Suprapubic skin (tissue), 4 donors: ENCODE measurements at regions not wholly inside any gene's neighbourhood (a gene's known extent, or its start where the extent isn't known, plus 50 kb on each side); places are given as distances from the start of the nearest gene placed in this dataset.

Experiments
- CTCF ChIP-seq, 2 donors: fragments of 200-600 bp in 1 of 2; fragments of 450-650 bp in 1 of 2; sonication (generic) in 1 of 2; IDR thresholded peaks; one replicate each; pipeline ENCODE4 v1.5.1; 2016 to 2019; ENCODE audit warnings: antibody characterized with exemption in 2 of 2, mild to moderate bottlenecking in 1 of 2, moderate library complexity in 1 of 2
- EP300 ChIP-seq: sonication (generic); formaldehyde crosslinking; IDR thresholded peaks from one replicate; pipeline ENCODE4 v1.6.1; 2017; ENCODE audit warnings: antibody characterized with exemption
- POLR2A ChIP-seq, 2 donors: fragments of 450-650 bp; IDR thresholded peaks; one replicate each; pipeline ENCODE4 v1.6.1; 2017; ENCODE audit warnings: antibody characterized with exemption in 2 of 2, mild to moderate bottlenecking in 2 of 2, moderate library complexity in 2 of 2
- POLR2AphosphoS5 ChIP-seq, 3 donors: sonication (generic); formaldehyde crosslinking; IDR thresholded peaks; one replicate each; pipeline ENCODE4 v1.6.1; 2017; ENCODE audit warnings: antibody characterized with exemption in 3 of 3

GRCh38 chr7:28291559-28291958, 111.0 kb upstream of the JAZF1 start:
- TF ChIP-seq POLR2AphosphoS5 (IDR thresholded peaks at IDR 0.05) (no peak), CTCF (IDR thresholded peaks at IDR 0.05) (no peak), POLR2A (IDR thresholded peaks at IDR 0.05) (no peak), EP300 (no peak)
